ENCODE measurements at regions not wholly inside any gene's neighbourhood (a gene's known extent, or its start where the extent isn't known, plus 50 kb on each side); places are given as distances from the start of the nearest gene placed in this dataset.
"Not testable (repeated sequence)": the region's sequence is repeated elsewhere in the genome, so short reads cannot be mapped to it uniquely, and the experiment has no call there.

- TF ChIP-seq MAX (IDR thresholded peaks at IDR 0.05); RFX5 (IDR thresholded peaks at IDR 0.05); POLR2A (IDR thresholded peaks at IDR 0.05; ENCODE audit: low read length): not testable (repeated sequence)
- TF ChIP-seq, protein P1, sequence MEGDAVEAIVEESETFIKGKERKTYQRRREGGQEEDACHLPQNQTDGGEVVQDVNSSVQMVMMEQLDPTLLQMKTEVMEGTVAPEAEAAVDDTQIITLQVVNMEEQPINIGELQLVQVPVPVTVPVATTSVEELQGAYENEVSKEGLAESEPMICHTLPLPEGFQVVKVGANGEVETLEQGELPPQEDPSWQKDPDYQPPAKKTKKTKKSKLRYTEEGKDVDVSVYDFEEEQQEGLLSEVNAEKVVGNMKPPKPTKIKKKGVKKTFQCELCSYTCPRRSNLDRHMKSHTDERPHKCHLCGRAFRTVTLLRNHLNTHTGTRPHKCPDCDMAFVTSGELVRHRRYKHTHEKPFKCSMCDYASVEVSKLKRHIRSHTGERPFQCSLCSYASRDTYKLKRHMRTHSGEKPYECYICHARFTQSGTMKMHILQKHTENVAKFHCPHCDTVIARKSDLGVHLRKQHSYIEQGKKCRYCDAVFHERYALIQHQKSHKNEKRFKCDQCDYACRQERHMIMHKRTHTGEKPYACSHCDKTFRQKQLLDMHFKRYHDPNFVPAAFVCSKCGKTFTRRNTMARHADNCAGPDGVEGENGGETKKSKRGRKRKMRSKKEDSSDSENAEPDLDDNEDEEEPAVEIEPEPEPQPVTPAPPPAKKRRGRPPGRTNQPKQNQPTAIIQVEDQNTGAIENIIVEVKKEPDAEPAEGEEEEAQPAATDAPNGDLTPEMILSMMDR (IDR thresholded peaks at IDR 0.05): not testable (repeated sequence)
Measured at GRCh38 chr9:94402795-94403194, 74.4 kb upstream of the NUTM2F start.

Data from A549 (cell line).